ENCODE measurements at regions not wholly inside any gene's neighbourhood (a gene's known extent, or its start where the extent isn't known, plus 50 kb on each side); places are given as distances from the start of the nearest gene placed in this dataset.

GRCh38 chr15:39124155-39124552 is 456.7 kb upstream of the THBS1 start:
- TF ChIP-seq ZNF302 (CRISPR knock-in tag; IDR thresholded peaks at IDR 0.05) (no peak), MAZ (IDR thresholded peaks at IDR 0.05; ENCODE audit: borderline replicate concordance, low read depth, low read length) (no peak), RNF2 (IDR thresholded peaks at IDR 0.05; ENCODE audit: borderline replicate concordance, low read depth) (no peak), CHD4 (IDR thresholded peaks at IDR 0.05; ENCODE audit: borderline replicate concordance) (no peak), FOSL2 (IDR thresholded peaks at IDR 0.05) (no peak), FOSL2 (CRISPR knock-in tag; IDR thresholded peaks at IDR 0.05) (peak; percentile 4; the same call in 1 of the 2 replicates)
- Histone ChIP-seq H3K27ac (peak overlapping the region; percentile 87 to 99), H3K4me1 (peaks cover 39% of the 10 kb centered on the region), H3K4me3 (no peak overlapping the region), H3K4me2 (no peak overlapping the region), H3K9me3 (peaks cover 2% of the 10 kb centered on the region; the same call in 1 of the 3 replicates)
- peak in 1 of 2 experiments; percentile 52 for DNase-seq (ENCODE audit: low read depth in 1 of 2, low spot score in 1 of 2)
- WGBS (ENCODE audit: missing lambda C conversion rate): 52% methylated on average over 7 of the region's 7 CpGs
- ATAC-seq: no peak
- ChIA-PET POLR2A (no interaction called here), CTCF (interaction anchor here (0.5 to 0.9 kb wide), 2 partner anchors 74 to 145 kb away, joined by 3 read pairs; no protein-coding TSS in a partner anchor)
- FAIRE-seq: no peak

- ATAC-seq: no peak
- Histone ChIP-seq H3K9me3 (peaks cover 2% of the 10 kb centered on the region; the same call in 1 of the 3 replicates), H3K4me2 (no peak overlapping the region), H3K4me3 (no peak overlapping the region), H3K4me1 (peaks cover 44% of the 10 kb centered on the region), H3K27ac (peak overlapping the region; percentile 87 to 99)
- POLR2A ChIA-PET: no interaction called here
- FAIRE-seq: no peak
- no peak for DNase-seq (ENCODE audit: low read depth in 1 of 2, low spot score in 1 of 2)
- 94% methylated on average over 6 of the region's 6 CpGs for WGBS (ENCODE audit: missing lambda C conversion rate)
- CTCF ChIA-PET: interaction anchor here (0.5 kb wide), 1 partner anchor 145 kb away, joined by 3 read pairs; no protein-coding TSS in a partner anchor
- TF ChIP-seq HES2 (IDR thresholded peaks at IDR 0.05) (no peak), MAX (IDR thresholded peaks at IDR 0.05) (no peak), TFCP2L1 (CRISPR knock-in tag; IDR thresholded peaks at IDR 0.05) (no peak), ATOH8 (CRISPR knock-in tag; IDR thresholded peaks at IDR 0.05; ENCODE audit: low read depth) (no peak), RFX5 (IDR thresholded peaks at IDR 0.05) (no peak), FOXS1 (CRISPR knock-in tag; IDR thresholded peaks at IDR 0.05) (no peak), CEBPB (IDR thresholded peaks at IDR 0.05) (no peak), HOXB5 (CRISPR knock-in tag; IDR thresholded peaks at IDR 0.05) (no peak), GATA3 (IDR thresholded peaks at IDR 0.05; ENCODE audit: borderline replicate concordance) (no peak), POLR2A (IDR thresholded peaks at IDR 0.05; ENCODE audit: low read length) (no peak), EP300 (IDR thresholded peaks at IDR 0.05) (no peak), NR3C1 (IDR thresholded peaks at IDR 0.05) (no peak), MAFK (IDR thresholded peaks at IDR 0.05; ENCODE audit: partially characterized antibody) (no peak)
These were observed 456.2 kb upstream of the THBS1 start for GRCh38 chr15:39124553-39125171.

GRCh38 chr15:39125226-39125625 is 455.7 kb upstream of the THBS1 start:
- no peak for DNase-seq (ENCODE audit: low read depth in 1 of 2, low spot score in 1 of 2)
- POLR2A ChIA-PET: no interaction called here
- ATAC-seq: no peak
- FAIRE-seq: no peak
- Histone ChIP-seq H3K9me3 (peaks cover 6% of the 10 kb centered on the region; the same call in 1 of the 3 replicates), H3K4me1 (peaks cover 46% of the 10 kb centered on the region), H3K4me3 (no peak overlapping the region), H3K4me2 (0 out of 3 replicates have a peak overlapping the region, but pooled peaks have one; percentile 10), H3K27ac (peak overlapping the region; percentile 87 to 99)
- CTCF ChIA-PET: interaction anchor here (1.1 kb wide), 1 partner anchor 96 kb away, joined by 3 read pairs; no protein-coding TSS in a partner anchor
- TF ChIP-seq FOSL2 (IDR thresholded peaks at IDR 0.05) (no peak), FOSL2 (CRISPR knock-in tag; IDR thresholded peaks at IDR 0.05) (peak; percentile 29; the same call in 1 of the 2 replicates), E2F6 (IDR thresholded peaks at IDR 0.05; ENCODE audit: borderline replicate concordance, low read depth) (no peak), HOXA7 (CRISPR knock-in tag; IDR thresholded peaks at IDR 0.05) (no peak)
- WGBS (ENCODE audit: missing lambda C conversion rate): 61% methylated on average over 2 of the region's 2 CpGs

Measured in A549 (cell line).